Lower lobe of right lung (tissue), 2 donors: ENCODE measurements at regions not wholly inside any gene's neighbourhood (a gene's known extent, or its start where the extent isn't known, plus 50 kb on each side); places are given as distances from the start of the nearest gene placed in this dataset.
"Not testable (repeated sequence)": the region's sequence is repeated elsewhere in the genome, so short reads cannot be mapped to it uniquely, and the experiment has no call there.

Experiments
- ATAC-seq, 2 donors: fragments of 200-7000 bp; cut with Tn5 transposase; one replicate each; pipeline ENCODE4 v1.9.1; 2020 to 2022; ENCODE audit warnings: mild to moderate bottlenecking in 2 of 2, moderate library complexity in 2 of 2
- DNase-seq: peaks from one replicate; pipeline ENCODE4 v3.0.0-alpha.2; 2020
- H3K27ac ChIP-seq: fragments of 200-600 bp; one replicate; pipeline ENCODE4 v1.8.0; 2022
- H3K27me3 ChIP-seq: fragments of 200-600 bp; one replicate; pipeline ENCODE4 v1.8.0; 2022; ENCODE audit warnings: low read depth
- H3K36me3 ChIP-seq: fragments of 200-600 bp; one replicate; pipeline ENCODE4 v1.8.0; 2022; ENCODE audit warnings: mild to moderate bottlenecking
- H3K4me1 ChIP-seq: fragments of 200-600 bp; one replicate; pipeline ENCODE4 v1.8.0; 2022
- H3K4me3 ChIP-seq: fragments of 200-600 bp; one replicate; pipeline ENCODE4 v1.8.0; 2022; ENCODE audit warnings: mild to moderate bottlenecking
- H3K9me3 ChIP-seq: fragments of 200-600 bp; one replicate; pipeline ENCODE4 v1.8.0; 2022
- intact Hi-C: fragments of 100-400 bp; cut with DNase I; formaldehyde crosslinking; loops from one replicate; pipeline ENCODE4 v1.11.0; 2022
- TF ChIP-seq, protein P1 (sequence below): fragments of 200-600 bp; IDR thresholded peaks from one replicate; pipeline ENCODE4 v1.8.0; 2022; ENCODE audit warnings: antibody characterized with exemption, mild to moderate bottlenecking
- donor health status: DM: no; HTN: yes; CAD: no; lungs with severe emphysema.

DNA sequence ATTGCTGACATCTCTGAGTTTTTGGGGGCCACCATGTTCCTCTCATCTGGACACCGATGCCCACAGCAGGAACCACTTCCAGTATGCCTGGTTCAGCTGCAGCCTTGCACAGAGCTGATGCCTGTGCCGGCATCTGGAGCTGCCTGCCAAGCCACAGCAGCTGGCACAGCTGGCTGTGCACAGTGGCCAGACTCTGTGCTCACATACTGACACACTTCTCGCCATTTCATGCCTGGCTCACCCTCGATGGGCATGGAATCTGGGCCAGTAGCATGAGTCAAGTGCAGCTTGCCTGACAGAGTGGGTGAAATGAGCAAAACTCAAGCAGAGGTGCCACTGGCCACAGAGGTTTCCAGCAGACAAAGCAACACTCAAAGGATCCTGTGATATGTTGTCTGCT, 863.4 kb downstream of the DNAH5 start:
- Histone ChIP-seq H3K27ac (no peak overlapping the region), H3K4me3 (no peak overlapping the region), H3K9me3 (no peaks in the 10 kb centered on the region), H3K27me3 (no peaks in the 10 kb centered on the region), H3K36me3 (no peaks in the 10 kb centered on the region), H3K4me1 (no peaks in the 10 kb centered on the region)
- TF ChIP-seq, protein P1, sequence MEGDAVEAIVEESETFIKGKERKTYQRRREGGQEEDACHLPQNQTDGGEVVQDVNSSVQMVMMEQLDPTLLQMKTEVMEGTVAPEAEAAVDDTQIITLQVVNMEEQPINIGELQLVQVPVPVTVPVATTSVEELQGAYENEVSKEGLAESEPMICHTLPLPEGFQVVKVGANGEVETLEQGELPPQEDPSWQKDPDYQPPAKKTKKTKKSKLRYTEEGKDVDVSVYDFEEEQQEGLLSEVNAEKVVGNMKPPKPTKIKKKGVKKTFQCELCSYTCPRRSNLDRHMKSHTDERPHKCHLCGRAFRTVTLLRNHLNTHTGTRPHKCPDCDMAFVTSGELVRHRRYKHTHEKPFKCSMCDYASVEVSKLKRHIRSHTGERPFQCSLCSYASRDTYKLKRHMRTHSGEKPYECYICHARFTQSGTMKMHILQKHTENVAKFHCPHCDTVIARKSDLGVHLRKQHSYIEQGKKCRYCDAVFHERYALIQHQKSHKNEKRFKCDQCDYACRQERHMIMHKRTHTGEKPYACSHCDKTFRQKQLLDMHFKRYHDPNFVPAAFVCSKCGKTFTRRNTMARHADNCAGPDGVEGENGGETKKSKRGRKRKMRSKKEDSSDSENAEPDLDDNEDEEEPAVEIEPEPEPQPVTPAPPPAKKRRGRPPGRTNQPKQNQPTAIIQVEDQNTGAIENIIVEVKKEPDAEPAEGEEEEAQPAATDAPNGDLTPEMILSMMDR, result no peak
- peak in 1 of 2 donors; percentile 23 for ATAC-seq
- DNase-seq, result no peak
- intact Hi-C loops, result no loop called here

DNA sequence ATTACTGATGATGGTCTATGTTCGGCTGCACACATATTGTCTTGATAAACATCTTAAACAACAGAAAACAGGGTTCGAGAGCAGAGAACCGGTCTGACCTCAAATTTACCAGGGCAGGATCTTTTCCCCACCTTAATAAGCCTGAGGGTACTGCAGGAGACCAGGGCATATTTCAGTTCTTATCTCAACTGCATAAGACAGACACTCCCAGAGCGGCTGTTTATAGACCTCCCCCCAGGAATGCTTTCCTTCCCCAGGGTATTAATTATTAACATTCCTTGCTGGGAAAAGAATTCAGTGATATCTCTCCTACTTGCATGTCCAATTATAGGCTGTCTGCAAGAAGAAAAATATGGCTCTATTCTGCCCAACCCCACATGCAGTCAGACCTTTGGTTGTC, 871.6 kb downstream of the DNAH5 start:
- H3K27ac ChIP-seq, H3K27me3 ChIP-seq, DNase-seq, intact Hi-C loops, H3K4me1 ChIP-seq, H3K36me3 ChIP-seq, ATAC-seq, H3K4me3 ChIP-seq: not testable (repeated sequence)
- H3K9me3 ChIP-seq, result peaks cover 14% of the 10 kb centered on the region

DNA sequence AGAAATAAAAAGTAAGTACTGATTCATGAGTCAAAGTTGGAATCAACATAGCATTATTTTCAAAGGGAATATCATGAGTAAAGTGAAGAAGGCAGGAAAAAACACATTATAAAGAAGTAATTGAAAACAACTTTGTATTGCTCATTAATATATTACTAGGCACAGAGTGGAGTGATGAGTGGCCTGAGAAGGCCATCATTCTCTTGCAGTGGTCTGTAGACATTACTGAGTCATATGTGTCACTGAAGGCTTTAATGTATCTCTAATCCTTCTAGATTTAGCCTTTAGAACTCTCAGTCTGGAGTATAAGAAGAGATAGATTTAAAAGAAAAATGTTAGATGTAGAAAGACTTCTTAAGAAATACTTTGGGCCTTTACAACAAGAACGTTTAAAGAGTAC, 881.4 kb downstream of the DNAH5 start:
- Histone ChIP-seq H3K4me3 (no peak overlapping the region), H3K9me3 (no peaks in the 10 kb centered on the region), H3K27ac (no peak overlapping the region), H3K27me3 (no peaks in the 10 kb centered on the region), H3K36me3 (no peaks in the 10 kb centered on the region), H3K4me1 (no peaks in the 10 kb centered on the region)
- TF ChIP-seq, protein P1, result no peak
- no peak for DNase-seq
- no peak for ATAC-seq
- intact Hi-C loops, result no loop called here

DNA sequence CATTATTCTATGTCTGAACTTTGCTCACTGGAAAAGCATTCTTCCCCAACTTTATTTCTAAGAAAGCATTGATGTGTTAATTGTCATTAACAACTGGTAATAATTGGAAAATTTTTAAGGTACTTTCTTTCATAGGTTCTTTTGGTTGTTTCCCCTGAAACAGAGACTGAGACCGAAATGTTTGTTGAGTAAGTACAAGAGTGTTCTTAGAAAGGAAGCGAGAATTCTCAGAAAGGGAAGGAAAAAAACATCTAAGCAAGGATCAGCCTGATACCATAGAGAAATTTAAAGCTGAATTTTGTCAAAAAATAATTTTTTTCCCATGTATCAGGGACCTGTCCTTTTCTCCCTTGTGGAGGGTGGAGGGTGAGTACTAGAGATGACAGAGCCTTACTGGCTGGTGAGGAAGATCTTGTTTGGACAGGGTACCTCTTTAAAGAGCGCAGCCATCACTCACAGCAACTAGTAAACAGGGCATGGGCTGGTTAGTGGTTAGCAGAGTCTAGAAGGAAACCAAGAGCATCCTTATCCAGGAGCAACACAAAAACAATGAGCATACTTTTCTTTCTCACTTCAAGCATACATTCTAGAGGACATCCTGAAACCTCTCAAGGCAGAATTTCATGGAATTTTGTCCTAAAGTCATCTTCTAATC, 898.5 kb downstream of the DNAH5 start:
- no peak for DNase-seq
- no peaks in the 10 kb centered on the region for H3K36me3 ChIP-seq
- no peak overlapping the region for H3K27ac ChIP-seq
- no peak overlapping the region for H3K4me3 ChIP-seq
- H3K4me1 ChIP-seq, result no peaks in the 10 kb centered on the region
- TF ChIP-seq, protein P1, result no peak
- intact Hi-C loops, result no loop called here
- H3K9me3 ChIP-seq, result no peaks in the 10 kb centered on the region
- H3K27me3 ChIP-seq, result no peaks in the 10 kb centered on the region
- ATAC-seq, result no peak

DNA sequence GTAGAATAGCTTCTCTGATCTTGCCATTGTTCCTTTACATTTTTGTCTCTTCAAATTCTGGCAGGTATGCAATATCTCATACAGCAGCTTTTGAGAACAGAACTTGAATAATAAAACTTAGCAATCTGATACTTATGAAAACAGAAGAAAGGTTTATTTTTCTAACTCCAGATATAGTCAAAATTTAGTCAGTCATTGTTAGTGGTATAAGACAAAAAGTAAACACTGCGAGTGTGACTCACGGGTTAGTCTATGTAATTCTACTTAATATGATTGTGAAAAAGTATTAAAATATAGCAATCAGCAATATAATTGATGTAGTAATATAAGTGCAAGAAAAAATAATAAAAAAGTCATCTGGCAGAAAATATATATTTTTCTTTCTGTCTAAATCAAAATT, 910.4 kb downstream of the DNAH5 start:
- TF ChIP-seq, protein P1, result no peak
- DNase-seq (no peak), ATAC-seq (no peak)
- Histone ChIP-seq H3K4me1 (no peaks in the 10 kb centered on the region), H3K36me3 (no peaks in the 10 kb centered on the region), H3K27me3 (no peaks in the 10 kb centered on the region), H3K9me3 (no peaks in the 10 kb centered on the region), H3K4me3 (no peak overlapping the region), H3K27ac (no peak overlapping the region)
- intact Hi-C loops, result no loop called here

DNA sequence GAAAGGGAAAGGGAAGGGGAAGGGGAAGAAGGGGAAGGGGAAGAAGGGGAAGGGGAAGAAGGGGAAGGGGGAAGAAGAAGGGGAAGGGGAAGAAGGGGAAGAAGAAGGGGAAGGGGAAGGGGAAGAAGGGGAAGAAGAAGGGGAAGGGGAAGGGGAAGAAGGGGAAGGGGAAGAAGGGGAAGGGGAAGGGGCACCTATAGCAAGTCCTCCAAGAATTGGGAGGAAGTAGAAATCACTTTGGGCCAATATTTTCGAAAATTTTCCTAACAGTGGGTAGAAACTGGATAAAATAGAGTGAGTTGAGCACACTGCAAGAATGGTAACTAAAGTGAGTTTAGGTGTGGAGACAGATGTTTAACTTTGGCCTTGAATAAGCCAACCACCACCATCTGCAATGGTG, 915.3 kb downstream of the DNAH5 start:
- H3K27ac ChIP-seq, result no peak overlapping the region
- H3K36me3 ChIP-seq, result no peaks in the 10 kb centered on the region
- no peaks in the 10 kb centered on the region for H3K4me1 ChIP-seq
- ATAC-seq, result no peak
- DNase-seq, result no peak
- no peaks in the 10 kb centered on the region for H3K9me3 ChIP-seq
- TF ChIP-seq, protein P1, result no peak
- intact Hi-C loops, result no loop called here
- H3K27me3 ChIP-seq, result no peaks in the 10 kb centered on the region
- no peak overlapping the region for H3K4me3 ChIP-seq
